Gastroesophageal sphincter (tissue), 3 donors: ENCODE measurements at regions not wholly inside any gene's neighbourhood (a gene's known extent, or its start where the extent isn't known, plus 50 kb on each side); places are given as distances from the start of the nearest gene placed in this dataset.

ENCODE experiments used
- POLR2AphosphoS5 ChIP-seq: sonication (generic); formaldehyde crosslinking; IDR thresholded peaks from one replicate; pipeline ENCODE4 v1.6.1; 2017; ENCODE audit warnings: antibody characterized with exemption
- TF ChIP-seq, protein P1 (sequence below), 4 experiments: fragments of 200-600 bp in 2 of 4; fragments of 450-650 bp in 2 of 4; sonication (generic) in 1 of 4; IDR thresholded peaks; one replicate each; pipeline ENCODE4 v1.5.1; 2017 to 2019; ENCODE audit warnings: antibody characterized with exemption in 4 of 4, mild to moderate bottlenecking in 2 of 4, moderate library complexity in 2 of 4

- TF ChIP-seq, protein P1, sequence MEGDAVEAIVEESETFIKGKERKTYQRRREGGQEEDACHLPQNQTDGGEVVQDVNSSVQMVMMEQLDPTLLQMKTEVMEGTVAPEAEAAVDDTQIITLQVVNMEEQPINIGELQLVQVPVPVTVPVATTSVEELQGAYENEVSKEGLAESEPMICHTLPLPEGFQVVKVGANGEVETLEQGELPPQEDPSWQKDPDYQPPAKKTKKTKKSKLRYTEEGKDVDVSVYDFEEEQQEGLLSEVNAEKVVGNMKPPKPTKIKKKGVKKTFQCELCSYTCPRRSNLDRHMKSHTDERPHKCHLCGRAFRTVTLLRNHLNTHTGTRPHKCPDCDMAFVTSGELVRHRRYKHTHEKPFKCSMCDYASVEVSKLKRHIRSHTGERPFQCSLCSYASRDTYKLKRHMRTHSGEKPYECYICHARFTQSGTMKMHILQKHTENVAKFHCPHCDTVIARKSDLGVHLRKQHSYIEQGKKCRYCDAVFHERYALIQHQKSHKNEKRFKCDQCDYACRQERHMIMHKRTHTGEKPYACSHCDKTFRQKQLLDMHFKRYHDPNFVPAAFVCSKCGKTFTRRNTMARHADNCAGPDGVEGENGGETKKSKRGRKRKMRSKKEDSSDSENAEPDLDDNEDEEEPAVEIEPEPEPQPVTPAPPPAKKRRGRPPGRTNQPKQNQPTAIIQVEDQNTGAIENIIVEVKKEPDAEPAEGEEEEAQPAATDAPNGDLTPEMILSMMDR (IDR thresholded peaks at IDR 0.05): no peak
- no peak for TF ChIP-seq POLR2AphosphoS5
Measured at GRCh38 chr17:71632328-71632727, 488.5 kb upstream of the SOX9 start.
